DND-41 (cell line): ENCODE measurements at regions not wholly inside any gene's neighbourhood (a gene's known extent, or its start where the extent isn't known, plus 50 kb on each side); places are given as distances from the start of the nearest gene placed in this dataset.

Experiments
- ATAC-seq: fragments of 200-7000 bp; cut with Tn5 transposase; 3 replicates; pipeline ENCODE4 v1.9.1; 2021; ENCODE audit warnings: low read depth; ENCODE audit not compliant: insufficient read depth
- DNase-seq: peaks from one replicate; pipeline ENCODE4 v3.0.0-alpha.2; 2020
- H2AFZ ChIP-seq: 2 replicates; pipeline ENCODE4 v1.6.0; 2012; ENCODE audit warnings: low read depth, low read length
- H3K27ac ChIP-seq: 2 replicates; pipeline ENCODE4 v1.5.1; 2012; ENCODE audit warnings: low read length, inconsistent platforms
- H3K27me3 ChIP-seq: fragments of 200-600 bp; sonication (generic); 2 replicates; pipeline ENCODE4 v1.6.0; 2012; ENCODE audit warnings: low read length, mild to moderate bottlenecking, inconsistent platforms; ENCODE audit not compliant: insufficient read depth, poor library complexity
- H3K36me3 ChIP-seq: 2 replicates; pipeline ENCODE4 v1.5.1; 2012; ENCODE audit warnings: low read length, inconsistent platforms; ENCODE audit not compliant: insufficient read depth
- H3K4me1 ChIP-seq: 2 replicates; pipeline ENCODE4 v1.5.1; 2012; ENCODE audit warnings: mild to moderate bottlenecking, low read length; ENCODE audit not compliant: insufficient read depth
- H3K4me2 ChIP-seq: 2 replicates; pipeline ENCODE4 v1.6.0; 2012; ENCODE audit warnings: mild to moderate bottlenecking, moderate library complexity, low read length, inconsistent platforms; ENCODE audit not compliant: insufficient read depth
- H3K4me3 ChIP-seq, 2 experiments: fragments of 200-600 bp in 1 of 2; shearing (Covaris generic) in 1 of 2; 2 replicates each; pipeline ENCODE4 v1.5.1; 2012 to 2016; ENCODE audit warnings: inconsistent platforms in 2 of 2, low read length in 2 of 2, mild to moderate bottlenecking in 2 of 2, low read depth in 1 of 2, moderate library complexity in 1 of 2
- H3K79me2 ChIP-seq: 2 replicates; pipeline ENCODE4 v1.6.0; 2012; ENCODE audit warnings: low read length, inconsistent platforms; ENCODE audit not compliant: insufficient read depth
- H3K9ac ChIP-seq: 2 replicates; pipeline ENCODE4 v1.6.0; 2012; ENCODE audit warnings: low read depth, mild to moderate bottlenecking, inconsistent platforms, low read length, moderate library complexity
- H3K9me3 ChIP-seq: 2 replicates; pipeline ENCODE4 v1.5.1; 2012; ENCODE audit warnings: low read length, moderate library complexity, mild to moderate bottlenecking, inconsistent platforms; ENCODE audit not compliant: insufficient read depth, severe bottlenecking
- H4K20me1 ChIP-seq: 2 replicates; pipeline ENCODE4 v1.6.0; 2012; ENCODE audit warnings: low read length; ENCODE audit not compliant: insufficient read depth
- EZH2 ChIP-seq: IDR thresholded peaks from 3 replicates; pipeline ENCODE4 v1.6.1; 2012; ENCODE audit warnings: borderline replicate concordance, low read depth, mild to moderate bottlenecking, moderate library complexity, low read length, inconsistent platforms; ENCODE audit not compliant: severe bottlenecking
- TF ChIP-seq, protein P1 (sequence below): IDR thresholded peaks from 2 replicates; pipeline ENCODE4 v1.5.1; 2012; ENCODE audit warnings: borderline replicate concordance, low read length, moderate library complexity, mild to moderate bottlenecking; ENCODE audit not compliant: poor library complexity, severe bottlenecking; ENCODE audit errors: extremely low read depth

DNA sequence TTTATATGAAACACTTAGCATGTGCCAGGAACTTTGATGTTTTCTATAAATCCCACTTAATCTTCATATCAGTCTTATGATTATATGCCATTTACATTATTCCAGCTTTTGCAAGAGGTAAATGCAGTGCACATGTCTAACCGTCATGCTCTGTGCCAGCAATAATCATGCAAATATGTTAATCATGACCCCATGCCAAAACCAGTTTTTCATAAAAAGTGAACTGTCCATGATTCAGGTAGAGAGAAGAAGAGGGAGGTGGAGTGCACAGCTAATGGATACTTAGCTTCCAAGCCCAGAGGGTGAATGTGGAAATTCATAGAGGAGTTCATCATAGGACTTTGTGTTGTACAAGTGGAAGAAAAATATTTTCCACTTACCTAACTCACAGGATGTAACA lies 458.4 kb downstream of the TBC1D4 start:
- H3K36me3 ChIP-seq: no peaks in the 10 kb centered on the region
- H3K9ac ChIP-seq: no peak overlapping the region
- TF ChIP-seq, protein P1, sequence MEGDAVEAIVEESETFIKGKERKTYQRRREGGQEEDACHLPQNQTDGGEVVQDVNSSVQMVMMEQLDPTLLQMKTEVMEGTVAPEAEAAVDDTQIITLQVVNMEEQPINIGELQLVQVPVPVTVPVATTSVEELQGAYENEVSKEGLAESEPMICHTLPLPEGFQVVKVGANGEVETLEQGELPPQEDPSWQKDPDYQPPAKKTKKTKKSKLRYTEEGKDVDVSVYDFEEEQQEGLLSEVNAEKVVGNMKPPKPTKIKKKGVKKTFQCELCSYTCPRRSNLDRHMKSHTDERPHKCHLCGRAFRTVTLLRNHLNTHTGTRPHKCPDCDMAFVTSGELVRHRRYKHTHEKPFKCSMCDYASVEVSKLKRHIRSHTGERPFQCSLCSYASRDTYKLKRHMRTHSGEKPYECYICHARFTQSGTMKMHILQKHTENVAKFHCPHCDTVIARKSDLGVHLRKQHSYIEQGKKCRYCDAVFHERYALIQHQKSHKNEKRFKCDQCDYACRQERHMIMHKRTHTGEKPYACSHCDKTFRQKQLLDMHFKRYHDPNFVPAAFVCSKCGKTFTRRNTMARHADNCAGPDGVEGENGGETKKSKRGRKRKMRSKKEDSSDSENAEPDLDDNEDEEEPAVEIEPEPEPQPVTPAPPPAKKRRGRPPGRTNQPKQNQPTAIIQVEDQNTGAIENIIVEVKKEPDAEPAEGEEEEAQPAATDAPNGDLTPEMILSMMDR: no peak
- no peak for TF ChIP-seq EZH2
- no peak overlapping the region for H2AFZ ChIP-seq
- no peaks in the 10 kb centered on the region for H3K79me2 ChIP-seq
- H3K9me3 ChIP-seq: no peaks in the 10 kb centered on the region
- no peaks in the 10 kb centered on the region for H3K4me1 ChIP-seq
- H3K27me3 ChIP-seq: peaks cover 5% of the 10 kb centered on the region
- H3K27ac ChIP-seq: no peak overlapping the region
- DNase-seq: no peak
- no peak for ATAC-seq
- no peak overlapping the region for H3K4me3 ChIP-seq
- H3K4me2 ChIP-seq: no peak overlapping the region
- H4K20me1 ChIP-seq: no peaks in the 10 kb centered on the region

DNA sequence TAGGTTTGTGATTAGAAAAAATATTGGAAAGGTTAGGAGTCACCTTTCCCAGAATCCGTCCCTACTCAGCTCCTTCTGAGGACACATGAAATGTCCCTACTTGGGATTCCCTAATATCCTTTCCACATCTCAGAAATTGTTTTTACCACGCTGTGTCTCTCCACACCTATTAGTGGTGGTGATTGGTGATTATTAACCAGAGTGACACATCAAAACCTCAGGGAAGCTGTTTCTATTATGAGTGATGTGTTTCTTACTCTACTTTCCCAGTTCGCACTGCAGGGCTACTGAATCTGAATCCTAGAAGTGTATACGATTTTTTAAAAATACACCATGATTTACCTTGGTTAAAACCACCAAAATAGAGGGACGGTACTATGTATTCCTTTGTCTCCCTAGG lies 460.8 kb downstream of the TBC1D4 start:
- Histone ChIP-seq H3K79me2 (no peaks in the 10 kb centered on the region), H3K4me1 (no peaks in the 10 kb centered on the region), H3K4me2 (no peak overlapping the region), H3K27ac (no peak overlapping the region), H3K9ac (no peak overlapping the region), H2AFZ (no peak overlapping the region), H3K9me3 (no peaks in the 10 kb centered on the region), H3K36me3 (no peaks in the 10 kb centered on the region), H3K27me3 (peaks cover 2% of the 10 kb centered on the region), H3K4me3 (no peak overlapping the region), H4K20me1 (no peaks in the 10 kb centered on the region)
- TF ChIP-seq, protein P1: no peak
- TF ChIP-seq EZH2: no peak
- no peak for ATAC-seq
- no peak for DNase-seq

DNA sequence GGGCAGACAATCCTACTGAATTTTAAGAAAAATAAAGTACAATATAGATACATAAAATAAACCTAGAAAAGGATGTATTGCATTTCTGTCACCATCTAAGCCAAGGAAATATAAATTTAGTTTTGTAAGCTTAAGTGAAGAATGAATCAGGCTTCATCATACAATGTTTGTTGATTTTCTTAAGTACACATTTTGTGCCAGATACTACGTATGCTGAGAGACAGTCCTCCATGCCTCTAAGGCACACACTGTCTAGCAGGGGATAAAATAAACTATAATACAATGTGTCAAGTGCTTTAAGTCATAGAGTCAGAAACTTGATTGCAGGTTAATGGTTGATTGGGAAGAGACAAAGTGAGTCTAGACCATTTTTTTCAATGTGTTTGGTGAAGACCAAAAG lies 465.7 kb downstream of the TBC1D4 start:
- Histone ChIP-seq H3K4me2 (no peak overlapping the region), H4K20me1 (no peaks in the 10 kb centered on the region), H3K9me3 (no peaks in the 10 kb centered on the region), H3K4me1 (no peaks in the 10 kb centered on the region), H3K79me2 (no peaks in the 10 kb centered on the region), H3K9ac (no peak overlapping the region), H2AFZ (no peak overlapping the region), H3K4me3 (no peak overlapping the region), H3K36me3 (no peaks in the 10 kb centered on the region), H3K27me3 (no peaks in the 10 kb centered on the region), H3K27ac (no peak overlapping the region)
- no peak for DNase-seq
- no peak for TF ChIP-seq EZH2
- TF ChIP-seq, protein P1: no peak
- no peak for ATAC-seq

GRCh38 chr13:75013818-75014217 lies 468.2 kb downstream of the TBC1D4 start:
- no peak overlapping the region for H3K4me2 ChIP-seq
- H3K4me3 ChIP-seq: no peak overlapping the region
- no peaks in the 10 kb centered on the region for H3K9me3 ChIP-seq
- no peak for TF ChIP-seq EZH2
- TF ChIP-seq, protein P1: no peak
- no peak for DNase-seq
- no peak for ATAC-seq
- H3K9ac ChIP-seq: no peak overlapping the region
- H2AFZ ChIP-seq: no peak overlapping the region
- H3K36me3 ChIP-seq: no peaks in the 10 kb centered on the region
- no peaks in the 10 kb centered on the region for H3K27me3 ChIP-seq
- H3K79me2 ChIP-seq: no peaks in the 10 kb centered on the region
- no peaks in the 10 kb centered on the region for H3K4me1 ChIP-seq
- no peak overlapping the region for H3K27ac ChIP-seq
- no peaks in the 10 kb centered on the region for H4K20me1 ChIP-seq
